NCI-H2171 treated with DMSO at 0.1 percent for 48 hours (cell line): ENCODE measurements at regions not wholly inside any gene's neighbourhood (a gene's known extent, or its start where the extent isn't known, plus 50 kb on each side); places are given as distances from the start of the nearest gene placed in this dataset.
A peak's percentile ranks its signal among the peaks of the same experiment; 100 is the strongest.

Source experiments
- DNase-seq: peaks from one replicate; lab custom pipeline; 2025; lab: John Stamatoyannopoulos, UW

GRCh38 chr13:34627509-34628208 is 314.4 kb upstream of the NBEA start:
- no peak for DNase-seq

DNA sequence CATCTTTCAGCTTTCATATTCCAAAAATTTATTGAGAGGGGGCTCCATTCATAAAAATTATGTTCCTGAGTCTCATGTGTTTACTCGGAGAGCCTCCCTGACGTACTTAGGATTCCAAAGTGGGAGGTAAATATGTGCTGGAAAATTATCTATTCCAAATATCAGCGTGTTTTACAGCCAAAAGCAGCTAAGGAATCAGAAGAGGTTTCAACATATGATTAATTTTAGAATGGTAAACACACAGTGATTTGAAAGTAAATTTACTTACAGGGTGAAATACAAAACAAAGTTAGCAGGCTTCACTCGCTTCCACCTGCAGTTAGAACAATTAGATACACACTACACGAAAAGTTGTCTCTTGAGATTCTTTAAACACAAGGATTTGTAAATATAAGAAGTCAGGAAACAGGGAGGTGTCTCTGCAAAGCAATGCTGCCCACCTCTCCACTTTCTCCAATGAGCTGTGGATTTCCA is 313.8 kb upstream of the NBEA start:
- no peak for DNase-seq

DNA sequence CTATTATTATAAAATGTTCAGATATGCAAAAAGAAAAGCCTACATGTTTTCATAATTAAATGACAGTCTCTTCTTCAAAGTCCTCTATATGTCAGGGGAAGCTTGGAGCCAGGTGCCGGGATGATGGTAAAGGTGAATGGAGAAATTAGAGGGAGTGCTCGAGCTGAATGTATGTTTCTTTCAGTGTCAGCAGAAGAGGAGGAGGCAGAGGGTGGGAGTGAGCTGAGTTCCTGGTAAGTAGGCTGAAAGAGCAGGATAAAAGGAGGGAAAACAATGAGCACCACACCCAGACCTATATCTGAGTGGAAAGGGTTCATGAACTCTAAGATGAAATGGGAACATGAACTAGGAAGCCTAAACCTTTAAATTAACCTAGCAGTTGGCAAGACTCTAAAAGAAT is 307.6 kb upstream of the NBEA start:
- no peak for DNase-seq

GRCh38 chr13:34637138-34637537 is 304.9 kb upstream of the NBEA start:
- peak; percentile 33 for DNase-seq

DNA sequence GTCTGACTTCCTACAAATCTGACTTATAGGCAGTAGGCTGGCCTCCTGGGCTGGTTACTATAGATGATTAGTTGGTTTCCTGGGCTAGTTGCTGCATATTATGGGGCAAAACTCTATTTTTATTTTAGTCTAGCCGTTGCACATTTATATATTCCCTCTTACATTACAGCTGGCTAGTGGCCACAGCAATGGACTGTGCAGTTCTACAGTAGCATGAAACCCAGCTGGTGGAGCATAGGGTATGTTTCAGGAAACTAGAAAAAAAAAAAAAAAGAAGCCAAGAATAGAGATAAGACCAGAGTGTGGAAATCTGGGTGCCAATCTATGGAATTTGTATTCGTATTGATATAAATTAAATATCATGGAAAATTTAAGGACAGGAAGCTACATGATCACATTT is 304.4 kb upstream of the NBEA start:
- DNase-seq, result no peak

DNA sequence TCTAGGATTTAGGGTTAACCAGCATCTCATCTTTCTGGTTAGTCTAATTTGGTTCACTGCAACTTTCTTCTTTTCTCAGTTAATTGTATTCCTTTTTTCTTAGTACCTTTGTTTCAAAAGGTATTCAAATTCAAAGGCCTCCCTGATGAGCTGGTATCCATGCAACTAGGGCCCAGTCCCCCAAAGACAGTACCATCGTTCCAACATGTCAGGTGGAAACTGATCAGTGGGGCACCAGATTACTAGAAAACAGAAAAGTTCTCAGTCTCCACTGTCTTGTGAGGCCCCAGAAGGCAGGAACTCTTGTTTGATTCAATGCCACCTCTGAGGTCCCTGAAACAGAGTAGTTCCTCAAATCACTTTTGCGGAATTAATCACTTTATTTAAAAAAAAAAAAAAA is 303.2 kb upstream of the NBEA start:
- DNase-seq, result no peak

GRCh38 chr13:34640179-34640992 is 301.7 kb upstream of the NBEA start:
- DNase-seq, result no peak

DNA sequence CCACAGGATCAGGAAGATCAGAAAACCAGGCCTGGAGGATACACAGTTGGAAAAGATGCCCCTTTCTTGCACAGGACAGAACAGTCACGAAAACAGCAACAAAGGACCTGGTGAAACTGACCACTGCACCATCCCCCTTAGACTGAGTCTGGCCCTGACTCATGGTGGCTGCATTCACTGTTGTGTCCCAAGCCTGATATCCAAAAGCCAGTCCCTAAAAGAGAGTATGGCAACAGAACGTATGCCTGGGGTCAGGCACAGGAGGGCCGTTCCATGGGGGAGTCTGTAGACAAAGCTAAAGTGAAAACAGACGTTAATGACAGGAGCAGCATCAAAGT is 301.1 kb upstream of the NBEA start:
- DNase-seq, result no peak

GRCh38 chr13:34647379-34648150 is 294.5 kb upstream of the NBEA start:
- no peak for DNase-seq

- DNase-seq, result no peak
Observed at GRCh38 chr13:34654203-34654602, 287.9 kb upstream of the NBEA start.

- no peak for DNase-seq
Observed at GRCh38 chr13:34654647-34655046, 287.4 kb upstream of the NBEA start.

GRCh38 chr13:34655554-34655953 is 286.5 kb upstream of the NBEA start:
- no peak for DNase-seq

DNA sequence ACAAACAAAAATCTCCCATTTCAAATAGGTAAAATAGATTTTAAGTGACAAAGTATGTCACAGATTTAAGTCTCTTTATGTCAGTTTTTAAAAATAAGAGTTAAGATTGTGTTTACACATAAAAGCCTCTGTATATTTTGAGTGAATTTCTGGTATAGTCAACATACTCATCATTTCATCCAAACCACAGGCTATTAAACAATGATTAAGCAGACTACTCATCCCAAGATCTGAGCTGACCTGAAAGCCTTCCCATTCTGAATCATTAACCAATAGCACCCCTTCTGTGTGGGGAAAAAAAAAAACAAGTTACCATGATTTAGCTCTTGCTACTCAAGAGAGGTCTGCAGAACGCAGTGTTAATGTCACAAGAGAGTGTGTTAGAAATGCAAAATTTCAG is 284.4 kb upstream of the NBEA start:
- no peak for DNase-seq

- DNase-seq, result no peak
Observed at GRCh38 chr13:34667286-34668218, 274.5 kb upstream of the NBEA start.

- DNase-seq, result no peak
Observed at GRCh38 chr13:34671137-34671536, 270.9 kb upstream of the NBEA start.

DNA sequence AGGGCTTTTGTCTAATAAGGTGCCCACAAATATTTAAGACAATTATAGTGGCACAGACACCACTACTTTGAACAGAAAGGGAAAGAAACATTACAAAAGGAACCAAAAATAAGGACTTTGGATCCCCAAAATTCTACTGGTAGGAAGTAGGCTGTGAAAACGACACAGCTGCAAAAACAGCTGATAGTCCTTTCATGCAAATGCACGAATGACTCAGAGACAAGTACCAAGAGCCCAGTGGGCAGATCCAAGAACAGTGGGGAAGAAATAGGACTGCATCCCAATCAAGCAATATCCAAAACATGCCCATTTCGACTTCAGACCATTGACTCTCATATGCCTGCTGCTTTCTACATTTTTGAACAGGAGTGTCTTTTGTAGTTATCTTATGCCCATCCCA is 269.4 kb upstream of the NBEA start:
- no peak for DNase-seq

DNA sequence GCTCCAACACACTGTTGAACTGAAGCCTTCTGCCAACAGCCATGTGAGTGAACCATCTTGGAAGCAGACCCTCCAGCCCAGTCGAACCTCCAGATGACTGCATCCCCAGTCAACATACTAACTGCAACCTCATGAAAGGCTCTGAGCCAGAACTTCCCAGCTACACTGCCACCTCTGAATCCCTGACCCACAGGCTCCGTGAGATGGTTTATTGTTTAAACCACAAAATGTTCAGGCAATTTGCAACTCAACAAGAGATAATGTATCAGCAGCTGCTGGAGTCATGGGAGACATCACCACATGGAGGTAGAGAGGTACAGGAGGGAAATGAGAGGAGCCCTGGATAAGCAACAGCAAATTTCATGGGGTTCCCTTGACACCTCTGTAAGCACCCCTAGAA is 266.4 kb upstream of the NBEA start:
- no peak for DNase-seq

- no peak for DNase-seq
Observed at GRCh38 chr13:34678154-34678553, 263.9 kb upstream of the NBEA start.

GRCh38 chr13:34681405-34681955 is 260.6 kb upstream of the NBEA start:
- DNase-seq, result no peak

- DNase-seq, result no peak
Observed at GRCh38 chr13:34695063-34695462, 247.0 kb upstream of the NBEA start.

DNA sequence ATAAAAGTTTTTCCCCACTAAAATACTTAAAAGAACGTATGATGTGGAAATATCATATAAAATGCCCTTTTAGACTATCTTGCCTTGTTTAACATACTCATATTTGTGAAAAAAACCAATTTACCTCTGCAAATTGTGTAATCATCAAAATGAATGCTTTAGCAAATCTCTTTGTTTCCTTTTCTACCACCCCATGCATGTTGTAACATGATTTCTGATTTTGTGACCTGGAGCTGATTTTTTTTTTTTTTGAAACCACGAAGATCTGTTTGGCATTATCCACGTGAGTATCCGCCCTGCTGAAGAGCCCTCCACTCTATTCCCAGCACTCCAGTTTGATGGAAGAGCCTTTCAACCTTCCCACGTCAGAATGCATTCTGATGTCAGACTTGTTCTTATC is 245.8 kb upstream of the NBEA start:
- no peak for DNase-seq
